Breast epithelium (tissue), 4 donors: ENCODE measurements at regions not wholly inside any gene's neighbourhood (a gene's known extent, or its start where the extent isn't known, plus 50 kb on each side); places are given as distances from the start of the nearest gene placed in this dataset.

Experiments
- DNase-seq, 2 donors: peaks; one replicate each; pipeline ENCODE4 v3.0.0-alpha.2; 2019; ENCODE audit warnings: low spot score in 2 of 2
- H3K27ac ChIP-seq, 2 donors: fragments of 200-600 bp; sonication (generic) in 1 of 2; one replicate each; pipeline ENCODE4 v1.5.1; 2016 to 2019; ENCODE audit warnings: mild to moderate bottlenecking in 1 of 2
- H3K27me3 ChIP-seq, 2 donors: fragments of 200-600 bp; sonication (generic) in 1 of 2; one replicate each; pipeline versions ENCODE4 v1.5.1 to v1.6.0; 2017 to 2019; ENCODE audit warnings: control low read depth in 1 of 2, mild to moderate bottlenecking in 1 of 2
- H3K36me3 ChIP-seq: fragments of 200-600 bp; one replicate; pipeline ENCODE4 v1.5.1; 2019
- H3K4me1 ChIP-seq, 2 donors: fragments of 200-600 bp; sonication (generic); one replicate each; pipeline ENCODE4 v1.5.1; 2016 to 2019; ENCODE audit warnings: control low read depth in 1 of 2
- H3K4me3 ChIP-seq, 3 donors: fragments of 200-600 bp; sonication (generic); 1 replicate in 2 of 3; 2 replicates in 1 of 3; pipeline ENCODE4 v1.5.1; 2016 to 2019; ENCODE audit warnings: mild to moderate bottlenecking in 3 of 3, moderate library complexity in 2 of 3
- H3K9me3 ChIP-seq, 2 donors: fragments of 200-600 bp; sonication (generic) in 1 of 2; one replicate each; pipeline ENCODE4 v1.5.1; 2016 to 2019; ENCODE audit warnings: control low read depth in 1 of 2
- POLR2A ChIP-seq: fragments of 450-650 bp; IDR thresholded peaks from one replicate; pipeline ENCODE4 v1.6.1; 2016; ENCODE audit warnings: antibody characterized with exemption, mild to moderate bottlenecking, moderate library complexity
- POLR2AphosphoS5 ChIP-seq, 3 donors: sonication (generic); formaldehyde crosslinking; IDR thresholded peaks; one replicate each; pipeline ENCODE4 v1.6.1; 2017; ENCODE audit warnings: antibody characterized with exemption in 3 of 3
- intact Hi-C: fragments of 100-400 bp; cut with DNase I; formaldehyde crosslinking; loops from one replicate; pipeline ENCODE4 v1.15.1; 2023; ENCODE audit warnings: low total_unique reads
- TF ChIP-seq, protein P1 (sequence below), 3 donors: fragments of 450-650 bp; IDR thresholded peaks; one replicate each; pipeline ENCODE4 v1.5.1; 2016 to 2017; ENCODE audit warnings: antibody characterized with exemption in 3 of 3, mild to moderate bottlenecking in 3 of 3, moderate library complexity in 3 of 3

DNA sequence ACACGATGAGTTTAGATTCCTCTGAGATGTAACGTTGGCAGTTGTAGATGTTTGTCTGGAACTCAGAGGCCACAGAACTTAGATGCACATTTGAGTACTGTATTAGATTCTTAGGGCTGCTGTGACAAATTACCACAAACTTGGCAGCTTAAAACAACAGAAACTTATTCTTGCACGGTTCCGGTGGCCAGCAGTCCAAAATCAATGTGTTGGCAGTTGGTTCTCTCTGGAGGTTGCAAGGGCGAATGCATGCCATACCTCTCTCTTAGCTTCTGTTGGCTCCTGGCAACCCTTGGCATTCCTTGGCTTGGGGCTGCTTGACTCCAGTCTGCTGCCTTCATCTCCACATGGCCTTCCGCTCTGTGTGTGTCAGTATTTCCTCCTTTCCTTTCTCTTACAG is 118.9 kb downstream of the C12orf75 start:
- intact Hi-C loops: no loop called here
- Histone ChIP-seq H3K9me3 (no peaks in the 10 kb centered on the region), H3K27ac (no peak overlapping the region), H3K4me1 (no peaks in the 10 kb centered on the region), H3K36me3 (no peaks in the 10 kb centered on the region), H3K4me3 (no peak overlapping the region), H3K27me3 (no peaks in the 10 kb centered on the region)
- no peak for TF ChIP-seq POLR2AphosphoS5 (IDR thresholded peaks at IDR 0.05)
- no peak for DNase-seq

DNA sequence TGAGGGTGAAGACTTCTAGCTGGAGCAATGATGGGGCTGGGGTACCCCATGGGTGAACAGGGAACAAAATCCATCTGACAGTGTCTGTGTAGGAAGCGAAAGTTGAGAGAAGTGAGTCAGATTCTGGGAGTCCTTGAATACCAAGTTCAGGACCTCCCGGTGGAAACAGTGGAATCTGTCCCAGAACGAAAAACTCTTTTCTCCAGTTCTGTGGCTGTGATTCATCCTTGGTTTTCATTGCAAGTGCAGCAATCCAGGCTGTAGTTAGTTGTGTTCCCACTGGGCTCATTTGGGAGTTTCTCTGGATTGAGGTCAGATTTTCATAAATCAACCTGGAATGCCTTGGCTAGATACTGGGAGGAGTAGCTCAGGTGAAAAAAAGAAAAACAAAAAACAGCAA is 120.7 kb downstream of the C12orf75 start:
- H3K27ac ChIP-seq: no peak overlapping the region
- H3K4me3 ChIP-seq: no peak overlapping the region
- intact Hi-C loops: no loop called here
- TF ChIP-seq POLR2AphosphoS5 (IDR thresholded peaks at IDR 0.05) (no peak), POLR2A (no peak)
- TF ChIP-seq, protein P1, sequence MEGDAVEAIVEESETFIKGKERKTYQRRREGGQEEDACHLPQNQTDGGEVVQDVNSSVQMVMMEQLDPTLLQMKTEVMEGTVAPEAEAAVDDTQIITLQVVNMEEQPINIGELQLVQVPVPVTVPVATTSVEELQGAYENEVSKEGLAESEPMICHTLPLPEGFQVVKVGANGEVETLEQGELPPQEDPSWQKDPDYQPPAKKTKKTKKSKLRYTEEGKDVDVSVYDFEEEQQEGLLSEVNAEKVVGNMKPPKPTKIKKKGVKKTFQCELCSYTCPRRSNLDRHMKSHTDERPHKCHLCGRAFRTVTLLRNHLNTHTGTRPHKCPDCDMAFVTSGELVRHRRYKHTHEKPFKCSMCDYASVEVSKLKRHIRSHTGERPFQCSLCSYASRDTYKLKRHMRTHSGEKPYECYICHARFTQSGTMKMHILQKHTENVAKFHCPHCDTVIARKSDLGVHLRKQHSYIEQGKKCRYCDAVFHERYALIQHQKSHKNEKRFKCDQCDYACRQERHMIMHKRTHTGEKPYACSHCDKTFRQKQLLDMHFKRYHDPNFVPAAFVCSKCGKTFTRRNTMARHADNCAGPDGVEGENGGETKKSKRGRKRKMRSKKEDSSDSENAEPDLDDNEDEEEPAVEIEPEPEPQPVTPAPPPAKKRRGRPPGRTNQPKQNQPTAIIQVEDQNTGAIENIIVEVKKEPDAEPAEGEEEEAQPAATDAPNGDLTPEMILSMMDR (IDR thresholded peaks at IDR 0.05): no peak
- H3K4me1 ChIP-seq: no peaks in the 10 kb centered on the region
- H3K27me3 ChIP-seq: no peaks in the 10 kb centered on the region
- DNase-seq: no peak
- no peaks in the 10 kb centered on the region for H3K36me3 ChIP-seq
- no peaks in the 10 kb centered on the region for H3K9me3 ChIP-seq

DNA sequence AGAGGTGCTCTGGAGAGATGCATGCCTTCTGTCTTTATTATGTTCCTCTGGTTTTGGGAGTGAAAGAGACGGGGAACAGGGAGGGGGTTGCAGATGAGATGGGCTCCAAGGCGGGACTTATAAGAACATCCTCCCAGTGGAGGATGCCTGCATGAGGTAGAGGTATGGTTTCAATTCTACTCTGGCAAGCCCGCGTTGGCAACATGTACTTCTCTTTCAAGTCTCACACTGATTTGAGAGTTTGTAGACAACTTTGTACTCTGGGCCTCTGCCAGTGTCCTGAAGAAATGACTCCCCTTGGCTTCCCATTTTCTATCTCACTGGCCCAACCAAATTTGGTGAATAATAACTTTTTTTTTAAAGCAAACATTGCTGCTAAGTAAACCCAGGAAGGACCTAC is 121.3 kb downstream of the C12orf75 start:
- Histone ChIP-seq H3K27me3 (no peaks in the 10 kb centered on the region), H3K9me3 (no peaks in the 10 kb centered on the region), H3K4me1 (no peaks in the 10 kb centered on the region), H3K27ac (no peak overlapping the region), H3K4me3 (no peak overlapping the region), H3K36me3 (no peaks in the 10 kb centered on the region)
- intact Hi-C loops: no loop called here
- DNase-seq: no peak
- TF ChIP-seq POLR2AphosphoS5 (IDR thresholded peaks at IDR 0.05) (no peak), POLR2A (no peak)
- TF ChIP-seq, protein P1 (IDR thresholded peaks at IDR 0.05): no peak

DNA sequence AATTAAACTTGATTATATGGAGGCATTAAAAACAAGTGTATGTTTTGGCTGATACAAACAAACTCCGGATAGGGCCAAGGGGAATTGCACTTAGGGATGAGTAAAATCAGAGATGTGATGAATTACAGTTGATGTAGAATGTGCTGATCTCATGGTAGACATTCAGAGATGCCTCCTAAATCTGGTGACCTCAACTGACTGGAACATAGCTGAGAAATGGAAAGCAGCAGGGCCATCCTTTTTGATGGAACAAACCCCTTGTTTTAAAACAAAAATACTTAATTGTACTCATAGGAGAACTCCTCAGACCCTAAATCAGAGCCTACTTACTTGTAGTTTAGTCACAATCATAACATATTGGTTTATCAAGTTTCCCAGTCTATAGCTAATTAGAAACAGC is 122.8 kb downstream of the C12orf75 start:
- no peak for DNase-seq
- no peaks in the 10 kb centered on the region for H3K4me1 ChIP-seq
- H3K9me3 ChIP-seq: no peaks in the 10 kb centered on the region
- intact Hi-C loops: no loop called here
- TF ChIP-seq, protein P1 (IDR thresholded peaks at IDR 0.05): no peak
- no peak for TF ChIP-seq POLR2AphosphoS5 (IDR thresholded peaks at IDR 0.05)
- TF ChIP-seq POLR2A: no peak
- no peak overlapping the region for H3K4me3 ChIP-seq
- H3K27ac ChIP-seq: no peak overlapping the region
- no peaks in the 10 kb centered on the region for H3K27me3 ChIP-seq
- H3K36me3 ChIP-seq: no peaks in the 10 kb centered on the region

DNA sequence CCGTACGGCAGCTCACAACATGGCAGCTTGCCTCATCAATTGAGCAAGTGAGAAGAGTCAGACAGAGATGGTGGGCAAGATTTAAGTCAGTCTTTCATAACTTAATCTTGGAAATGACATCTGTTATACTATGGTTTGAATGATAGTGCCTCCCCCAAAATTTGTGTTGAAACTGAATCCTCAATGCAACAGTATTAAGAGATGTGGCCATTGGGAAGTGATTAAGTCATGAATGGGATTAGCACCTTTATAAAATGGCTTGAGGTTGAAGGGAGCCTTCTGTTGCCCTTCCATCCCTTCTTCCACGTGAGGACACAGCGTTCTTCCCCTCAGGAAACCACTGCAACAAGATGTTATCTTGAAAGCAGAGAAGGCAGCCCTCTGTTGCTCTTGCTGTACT is 124.2 kb downstream of the C12orf75 start:
- TF ChIP-seq POLR2A: no peak
- TF ChIP-seq POLR2AphosphoS5 (IDR thresholded peaks at IDR 0.05): no peak

DNA sequence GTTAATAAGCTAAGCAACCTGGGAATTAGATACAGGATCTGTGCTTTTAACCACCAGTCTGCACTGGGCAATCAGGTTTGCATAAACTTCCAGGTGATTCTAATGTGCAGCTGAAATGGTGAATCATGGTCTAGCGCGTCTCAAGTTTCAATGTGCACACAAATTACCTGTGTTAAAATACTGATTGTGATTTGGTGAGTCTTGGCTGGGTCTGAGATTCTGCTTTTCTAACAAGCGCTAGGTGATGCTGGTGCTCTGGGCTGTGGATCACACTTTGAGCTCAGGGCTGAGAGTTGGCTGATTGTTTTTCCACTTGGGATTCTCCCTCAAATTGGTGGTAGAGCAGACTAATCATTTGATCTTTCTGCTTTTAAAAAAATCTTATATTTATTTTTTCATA is 124.8 kb downstream of the C12orf75 start:
- no peak for TF ChIP-seq POLR2A
- TF ChIP-seq, protein P1 (IDR thresholded peaks at IDR 0.05): no peak
- TF ChIP-seq POLR2AphosphoS5 (IDR thresholded peaks at IDR 0.05): no peak
- no peaks in the 10 kb centered on the region for H3K9me3 ChIP-seq
- no peaks in the 10 kb centered on the region for H3K27me3 ChIP-seq
- H3K4me1 ChIP-seq: no peaks in the 10 kb centered on the region
- intact Hi-C loops: no loop called here
- H3K36me3 ChIP-seq: no peaks in the 10 kb centered on the region
- no peak overlapping the region for H3K4me3 ChIP-seq
- no peak for DNase-seq
- no peak overlapping the region for H3K27ac ChIP-seq

More for the DNA sequence above, 124.2 kb downstream of the C12orf75 start:
- H3K27me3 ChIP-seq: no peaks in the 10 kb centered on the region
- no peak overlapping the region for H3K4me3 ChIP-seq
- no peaks in the 10 kb centered on the region for H3K36me3 ChIP-seq
- H3K9me3 ChIP-seq: no peaks in the 10 kb centered on the region
- no peaks in the 10 kb centered on the region for H3K4me1 ChIP-seq
- H3K27ac ChIP-seq: no peak overlapping the region
- intact Hi-C loops: no loop called here
- no peak for DNase-seq
